ENCODE measurements at regions not wholly inside any gene's neighbourhood (a gene's known extent, or its start where the extent isn't known, plus 50 kb on each side); places are given as distances from the start of the nearest gene placed in this dataset.

DNA sequence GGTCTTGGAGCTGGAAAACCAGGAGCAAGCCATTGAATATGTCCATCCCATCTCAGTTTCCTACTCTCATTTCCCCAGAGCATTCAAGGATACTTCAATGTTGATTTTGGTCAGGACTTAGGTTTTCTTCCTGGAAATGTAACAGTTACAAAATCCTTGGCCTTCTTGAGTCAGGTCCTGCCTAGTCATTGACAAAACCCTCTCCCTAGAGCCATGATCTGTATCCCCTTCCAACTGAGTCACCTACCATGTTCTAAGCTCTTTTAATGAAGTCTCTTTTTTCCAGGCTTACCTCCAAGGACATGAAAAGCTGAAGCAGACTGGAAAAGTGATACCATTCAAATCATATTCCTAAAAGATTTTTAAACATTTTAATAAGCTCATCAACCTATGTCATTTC lies 549.2 kb downstream of the GALC start:
- no peaks in the 10 kb centered on the region for H3K27me3 ChIP-seq (ENCODE audit: control insufficient read depth, insufficient read depth, low read length)
- TF ChIP-seq, protein P1, sequence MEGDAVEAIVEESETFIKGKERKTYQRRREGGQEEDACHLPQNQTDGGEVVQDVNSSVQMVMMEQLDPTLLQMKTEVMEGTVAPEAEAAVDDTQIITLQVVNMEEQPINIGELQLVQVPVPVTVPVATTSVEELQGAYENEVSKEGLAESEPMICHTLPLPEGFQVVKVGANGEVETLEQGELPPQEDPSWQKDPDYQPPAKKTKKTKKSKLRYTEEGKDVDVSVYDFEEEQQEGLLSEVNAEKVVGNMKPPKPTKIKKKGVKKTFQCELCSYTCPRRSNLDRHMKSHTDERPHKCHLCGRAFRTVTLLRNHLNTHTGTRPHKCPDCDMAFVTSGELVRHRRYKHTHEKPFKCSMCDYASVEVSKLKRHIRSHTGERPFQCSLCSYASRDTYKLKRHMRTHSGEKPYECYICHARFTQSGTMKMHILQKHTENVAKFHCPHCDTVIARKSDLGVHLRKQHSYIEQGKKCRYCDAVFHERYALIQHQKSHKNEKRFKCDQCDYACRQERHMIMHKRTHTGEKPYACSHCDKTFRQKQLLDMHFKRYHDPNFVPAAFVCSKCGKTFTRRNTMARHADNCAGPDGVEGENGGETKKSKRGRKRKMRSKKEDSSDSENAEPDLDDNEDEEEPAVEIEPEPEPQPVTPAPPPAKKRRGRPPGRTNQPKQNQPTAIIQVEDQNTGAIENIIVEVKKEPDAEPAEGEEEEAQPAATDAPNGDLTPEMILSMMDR (IDR thresholded peaks at IDR 0.05; ENCODE audit: insufficient read depth, low read length, poor library complexity, severe bottlenecking): no peak
- no peak for DNase-seq (ENCODE audit: low read depth)
- no peak overlapping the region for H3K4me3 ChIP-seq (ENCODE audit: low read depth, low read length)
- H3K36me3 ChIP-seq (ENCODE audit: control insufficient read depth, insufficient read depth, low read length): no peaks in the 10 kb centered on the region

DNA sequence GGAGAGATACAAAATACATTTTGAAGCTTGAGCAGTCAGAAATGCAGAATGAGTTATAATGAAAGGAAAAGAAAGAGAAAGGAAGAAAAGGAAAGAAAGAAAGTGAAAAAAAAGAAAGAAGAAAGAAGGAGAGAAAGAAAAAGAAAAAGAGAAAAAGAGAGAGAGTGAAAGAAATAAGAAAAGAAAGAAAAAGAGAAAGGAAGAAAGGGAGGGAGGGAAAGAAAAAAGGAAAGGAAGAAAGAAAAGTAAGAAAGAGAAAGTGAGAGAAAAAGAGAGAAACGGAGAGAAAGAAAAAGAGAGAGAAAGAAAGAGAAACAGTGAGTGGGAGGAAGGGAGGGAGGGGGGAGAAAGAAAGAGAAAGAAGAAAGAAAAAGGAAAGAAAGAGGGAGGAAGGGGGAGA lies 549.9 kb downstream of the GALC start:
- Histone ChIP-seq H3K36me3 (ENCODE audit: control insufficient read depth, insufficient read depth, low read length) (no peaks in the 10 kb centered on the region), H3K27me3 (ENCODE audit: control insufficient read depth, insufficient read depth, low read length) (no peaks in the 10 kb centered on the region), H3K4me3 (ENCODE audit: low read depth, low read length) (no peak overlapping the region)
- TF ChIP-seq, protein P1 (IDR thresholded peaks at IDR 0.05; ENCODE audit: insufficient read depth, low read length, poor library complexity, severe bottlenecking): no peak
- DNase-seq (ENCODE audit: low read depth): no peak

DNA sequence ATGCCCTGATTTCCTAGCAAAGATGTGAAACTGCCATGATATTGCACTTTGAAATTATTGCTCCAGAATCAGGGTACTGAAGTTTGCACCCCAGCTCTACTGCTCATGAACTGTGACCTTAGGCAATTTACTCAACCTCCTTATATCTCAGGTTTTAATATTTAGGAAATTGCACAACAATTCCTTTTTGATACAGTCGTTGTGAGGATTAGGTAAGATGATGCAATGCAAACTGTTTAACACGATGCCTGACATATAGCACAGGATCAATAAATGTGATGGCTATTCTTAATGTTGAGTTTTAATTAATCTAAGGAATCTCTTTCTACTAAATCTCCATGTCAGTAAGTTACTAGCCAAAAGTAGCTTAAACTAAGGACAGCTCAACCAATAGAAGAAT lies 555.8 kb downstream of the GALC start:
- TF ChIP-seq, protein P1 (IDR thresholded peaks at IDR 0.05; ENCODE audit: insufficient read depth, low read length, poor library complexity, severe bottlenecking): no peak
- no peaks in the 10 kb centered on the region for H3K27me3 ChIP-seq (ENCODE audit: control insufficient read depth, insufficient read depth, low read length)
- DNase-seq (ENCODE audit: low read depth): no peak
- no peak overlapping the region for H3K4me3 ChIP-seq (ENCODE audit: low read depth, low read length)
- no peaks in the 10 kb centered on the region for H3K36me3 ChIP-seq (ENCODE audit: control insufficient read depth, insufficient read depth, low read length)

DNA sequence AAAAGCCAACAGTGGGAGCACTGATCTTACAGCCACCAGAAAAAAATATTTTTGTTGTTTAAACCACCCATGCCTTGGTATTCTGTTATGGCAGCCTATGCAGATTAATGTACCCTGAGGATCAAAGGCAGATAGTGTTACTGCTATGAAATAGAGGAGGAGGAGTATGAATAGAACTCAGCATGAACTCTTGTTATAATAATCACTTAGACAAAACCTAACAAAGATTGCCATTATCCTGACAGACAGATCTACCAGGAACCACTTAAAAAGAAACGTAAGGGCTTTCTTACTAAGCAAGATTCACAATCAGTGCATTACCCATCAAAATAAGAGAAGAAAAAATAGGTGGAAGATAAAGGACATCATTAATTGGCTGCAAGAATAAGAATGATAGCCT lies 558.3 kb downstream of the GALC start:
- TF ChIP-seq, protein P1 (IDR thresholded peaks at IDR 0.05; ENCODE audit: insufficient read depth, low read length, poor library complexity, severe bottlenecking): no peak
- Histone ChIP-seq H3K27me3 (ENCODE audit: control insufficient read depth, insufficient read depth, low read length) (no peaks in the 10 kb centered on the region), H3K4me3 (ENCODE audit: low read depth, low read length) (no peak overlapping the region), H3K36me3 (ENCODE audit: control insufficient read depth, insufficient read depth, low read length) (no peaks in the 10 kb centered on the region)
- DNase-seq (ENCODE audit: low read depth): no peak

DNA sequence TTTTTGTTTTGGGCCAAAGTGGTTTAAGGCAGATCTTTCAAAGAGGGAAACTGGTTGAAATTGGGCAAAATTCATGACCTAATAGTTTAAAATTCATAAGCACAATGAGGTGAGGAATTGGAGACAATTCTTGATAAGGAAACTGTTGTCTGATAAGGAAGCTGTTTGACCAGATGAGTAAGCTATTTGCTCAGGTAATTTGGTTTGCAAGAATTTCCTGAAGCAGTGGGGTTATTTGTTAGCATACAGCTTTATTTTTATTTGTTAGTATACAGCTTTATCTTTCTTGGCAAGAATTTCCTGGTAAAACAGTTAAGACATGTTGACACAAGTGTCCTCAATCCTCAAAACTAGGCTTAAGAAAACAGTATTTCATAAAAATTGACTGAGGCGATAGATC lies 559.0 kb downstream of the GALC start:
- DNase-seq (ENCODE audit: low read depth): no peak
- H3K27me3 ChIP-seq (ENCODE audit: control insufficient read depth, insufficient read depth, low read length): no peaks in the 10 kb centered on the region
- no peaks in the 10 kb centered on the region for H3K36me3 ChIP-seq (ENCODE audit: control insufficient read depth, insufficient read depth, low read length)
- TF ChIP-seq, protein P1 (IDR thresholded peaks at IDR 0.05; ENCODE audit: insufficient read depth, low read length, poor library complexity, severe bottlenecking): no peak
- H3K4me3 ChIP-seq (ENCODE audit: low read depth, low read length): no peak overlapping the region

DNA sequence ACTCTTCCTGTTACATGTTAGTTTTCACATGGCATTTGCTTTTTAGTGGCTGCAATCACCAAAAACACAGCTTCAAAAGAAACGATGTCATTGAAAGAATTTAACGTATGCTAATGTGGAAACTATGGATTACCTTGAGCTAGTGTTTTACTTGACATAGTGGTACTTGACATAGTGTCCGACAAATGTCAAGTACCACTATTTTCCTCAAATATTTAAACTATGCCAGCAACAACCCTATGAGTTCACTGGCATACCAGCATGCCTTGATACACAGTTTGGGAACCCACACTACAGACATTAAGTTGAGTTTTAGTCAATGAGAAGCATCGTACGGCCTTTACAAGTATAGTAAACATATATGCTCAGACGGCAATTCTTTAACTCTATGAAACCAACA lies 560.3 kb downstream of the GALC start:
- no peak overlapping the region for H3K4me3 ChIP-seq (ENCODE audit: low read depth, low read length)
- DNase-seq (ENCODE audit: low read depth): no peak
- no peaks in the 10 kb centered on the region for H3K27me3 ChIP-seq (ENCODE audit: control insufficient read depth, insufficient read depth, low read length)
- TF ChIP-seq, protein P1 (IDR thresholded peaks at IDR 0.05; ENCODE audit: insufficient read depth, low read length, poor library complexity, severe bottlenecking): no peak
- H3K36me3 ChIP-seq (ENCODE audit: control insufficient read depth, insufficient read depth, low read length): no peaks in the 10 kb centered on the region

Measured in kidney epithelial cell (primary cell).